ENCODE measurements at regions not wholly inside any gene's neighbourhood (a gene's known extent, or its start where the extent isn't known, plus 50 kb on each side); places are given as distances from the start of the nearest gene placed in this dataset.
"Not testable (repeated sequence)": the region's sequence is repeated elsewhere in the genome, so short reads cannot be mapped to it uniquely, and the experiment has no call there.

- ChIA-PET POLR2A (no interaction called here), CTCF (no interaction called here)
- Mint-ChIP-seq H3K9me3 (no peaks in the 10 kb centered on the region), H3K4me3 (no peak overlapping the region), H3K4me1 (no peaks in the 10 kb centered on the region), H3K27ac (no peak overlapping the region), H3K36me3 (ENCODE audit: low read depth) (no peaks in the 10 kb centered on the region), H3K27me3 (no peaks in the 10 kb centered on the region)
- DNase-seq (no peak), ATAC-seq (ENCODE audit: low read depth) (no peak)
- no peak for TF ChIP-seq CTCF (IDR thresholded peaks at IDR 0.05)
- intact Hi-C loops (cut with micrococcal nuclease), result no loop called here
Measured at GRCh38 chr4:187393531-187394344, 601.8 kb upstream of the ZFP42 start.

- ChIA-PET POLR2A (no interaction called here), CTCF (no interaction called here)
- DNase-seq (no peak), ATAC-seq (ENCODE audit: low read depth) (no peak)
- no peaks in the 10 kb centered on the region for H3K36me3 Mint-ChIP-seq (ENCODE audit: low read depth)
- no peak for TF ChIP-seq CTCF (IDR thresholded peaks at IDR 0.05)
- no peak overlapping the region for H3K27ac Mint-ChIP-seq
- H3K27me3 Mint-ChIP-seq, result no peaks in the 10 kb centered on the region
- H3K9me3 Mint-ChIP-seq, result peaks cover 2% of the 10 kb centered on the region
- intact Hi-C loops (cut with micrococcal nuclease), result no loop called here
- H3K4me1 Mint-ChIP-seq, result no peaks in the 10 kb centered on the region
- H3K4me3 Mint-ChIP-seq, result no peak overlapping the region
Measured at GRCh38 chr4:187396106-187396505, 599.5 kb upstream of the ZFP42 start.

- DNase-seq; H3K4me1 Mint-ChIP-seq; intact Hi-C loops (cut with micrococcal nuclease); CTCF ChIA-PET; H3K27me3 Mint-ChIP-seq; ATAC-seq (ENCODE audit: low read depth); H3K9me3 Mint-ChIP-seq; H3K4me3 Mint-ChIP-seq; H3K36me3 Mint-ChIP-seq (ENCODE audit: low read depth); POLR2A ChIA-PET; H3K27ac Mint-ChIP-seq: not testable (repeated sequence)
Measured at GRCh38 chr4:187408447-187408846, 587.1 kb upstream of the ZFP42 start.

GRCh38 chr4:187413564-187414358 lies 581.8 kb upstream of the ZFP42 start:
- Mint-ChIP-seq H3K27me3 (no peaks in the 10 kb centered on the region), H3K9me3 (peaks cover 2% of the 10 kb centered on the region), H3K36me3 (ENCODE audit: low read depth) (no peaks in the 10 kb centered on the region), H3K4me1 (no peaks in the 10 kb centered on the region), H3K4me3 (no peak overlapping the region), H3K27ac (no peak overlapping the region)
- intact Hi-C loops (cut with micrococcal nuclease), result no loop called here
- CTCF ChIA-PET, result no interaction called here
- DNase-seq (no peak), ATAC-seq (ENCODE audit: low read depth) (no peak)
- TF ChIP-seq CTCF (IDR thresholded peaks at IDR 0.05), result no peak
- POLR2A ChIA-PET, result no interaction called here

- no peak for ATAC-seq (ENCODE audit: low read depth)
- Mint-ChIP-seq H3K36me3 (ENCODE audit: low read depth) (no peaks in the 10 kb centered on the region), H3K4me3 (no peak overlapping the region), H3K27ac (no peak overlapping the region), H3K4me1 (no peaks in the 10 kb centered on the region), H3K9me3 (peaks cover 2% of the 10 kb centered on the region), H3K27me3 (no peaks in the 10 kb centered on the region)
- POLR2A ChIA-PET, result no interaction called here
- intact Hi-C loops (cut with micrococcal nuclease), result no loop called here
- CTCF ChIA-PET, result no interaction called here
- no peak for TF ChIP-seq CTCF (IDR thresholded peaks at IDR 0.05)
- DNase-seq, result no peak
Measured at GRCh38 chr4:187414716-187415115, 580.9 kb upstream of the ZFP42 start.
